ENCODE measurements at regions not wholly inside any gene's neighbourhood (a gene's known extent, or its start where the extent isn't known, plus 50 kb on each side); places are given as distances from the start of the nearest gene placed in this dataset.

DNA sequence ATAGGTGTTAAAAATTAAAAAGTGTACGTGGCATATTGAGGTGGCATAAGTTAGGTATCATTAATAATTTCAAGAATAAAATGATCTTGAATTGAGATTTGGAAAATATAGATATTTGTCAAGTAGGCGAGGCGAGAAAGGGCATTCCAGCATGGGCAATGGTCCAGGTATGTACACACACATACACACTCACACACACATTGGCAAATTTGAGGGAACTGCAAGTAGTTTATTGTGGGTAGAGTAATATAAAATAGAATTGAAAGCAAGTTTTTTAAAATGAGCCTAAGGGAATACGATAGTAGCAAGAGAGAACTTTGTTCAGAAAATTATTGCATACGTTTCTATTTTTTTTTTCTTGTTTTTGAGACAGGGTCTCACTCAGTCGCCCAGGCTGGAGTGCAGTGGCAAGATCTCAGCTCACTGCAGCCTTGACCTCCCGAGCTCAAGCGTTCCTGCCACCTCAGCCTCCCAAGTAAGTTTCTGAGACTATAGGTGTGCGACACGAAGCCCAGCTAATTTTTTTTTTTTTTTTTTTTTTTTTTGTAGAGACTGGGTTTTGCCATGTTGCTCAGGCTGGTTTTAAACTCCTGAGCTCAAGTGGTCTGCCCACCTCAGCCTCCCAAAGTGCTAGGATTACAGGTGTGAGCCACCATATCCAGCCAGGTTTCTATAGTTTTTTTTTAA lies 96.7 kb upstream of the SLC39A10 start:
- Histone ChIP-seq H2AFZ (ENCODE audit: low read depth, low read length) (no peak overlapping the region), H3K79me2 (ENCODE audit: control insufficient read depth, insufficient read depth, low read length) (no peaks in the 10 kb centered on the region), H4K20me1 (replicated peaks; ENCODE audit: control insufficient read depth, extremely low read depth, insufficient read depth, low read length) (no peaks in the 10 kb centered on the region), H3K27me3 (ENCODE audit: control insufficient read depth in 2 of 2, insufficient read depth in 2 of 2, low read length in 2 of 2) (no peaks in the 10 kb centered on the region), H3K4me1 (ENCODE audit: control insufficient read depth, extremely low read depth, insufficient read depth, low read length) (no peaks in the 10 kb centered on the region), H3K9me1 (replicated peaks; ENCODE audit: control insufficient read depth, extremely low read depth, insufficient read depth, low read length) (no peaks in the 10 kb centered on the region), H3K27ac (ENCODE audit: insufficient read depth, low read depth, low read length) (no peak overlapping the region), H3K4me2 (ENCODE audit: insufficient read depth, low read length) (no peak overlapping the region), H3K9ac (replicated peaks; ENCODE audit: extremely low read depth, insufficient read depth, low read length) (no peak overlapping the region), H3K9me3 (replicated peaks; ENCODE audit: control insufficient read depth, insufficient read depth, low read length) (no peaks in the 10 kb centered on the region), H3K36me3 (ENCODE audit: control insufficient read depth in 2 of 2, extremely low read depth in 1 of 2, insufficient read depth in 2 of 2, low read length in 2 of 2) (no peaks in the 10 kb centered on the region), H3K4me3 (replicated peaks in 1 of 3; ENCODE audit: insufficient read depth in 1 of 3, low read depth in 1 of 3, low read length in 3 of 3) (no peak overlapping the region)
- intact Hi-C loops (cut with micrococcal nuclease) (no loop called here), dilution Hi-C loops (cut with MboI; ENCODE audit: extremely low pct_ligation_motif_present, low sequenced_read_pairs) (no loop called here)
- BruUV-seq (replicated peaks), result no TSS peak
- CTCF ChIA-PET, result interaction anchor here (1.2 kb wide), 1 partner anchor 19 kb away, joined by 3 read pairs; no protein-coding TSS in a partner anchor
- no peak for FAIRE-seq
- DNase-seq (ENCODE audit: low read depth, low spot score), result no peak
- TF ChIP-seq, protein P1, sequence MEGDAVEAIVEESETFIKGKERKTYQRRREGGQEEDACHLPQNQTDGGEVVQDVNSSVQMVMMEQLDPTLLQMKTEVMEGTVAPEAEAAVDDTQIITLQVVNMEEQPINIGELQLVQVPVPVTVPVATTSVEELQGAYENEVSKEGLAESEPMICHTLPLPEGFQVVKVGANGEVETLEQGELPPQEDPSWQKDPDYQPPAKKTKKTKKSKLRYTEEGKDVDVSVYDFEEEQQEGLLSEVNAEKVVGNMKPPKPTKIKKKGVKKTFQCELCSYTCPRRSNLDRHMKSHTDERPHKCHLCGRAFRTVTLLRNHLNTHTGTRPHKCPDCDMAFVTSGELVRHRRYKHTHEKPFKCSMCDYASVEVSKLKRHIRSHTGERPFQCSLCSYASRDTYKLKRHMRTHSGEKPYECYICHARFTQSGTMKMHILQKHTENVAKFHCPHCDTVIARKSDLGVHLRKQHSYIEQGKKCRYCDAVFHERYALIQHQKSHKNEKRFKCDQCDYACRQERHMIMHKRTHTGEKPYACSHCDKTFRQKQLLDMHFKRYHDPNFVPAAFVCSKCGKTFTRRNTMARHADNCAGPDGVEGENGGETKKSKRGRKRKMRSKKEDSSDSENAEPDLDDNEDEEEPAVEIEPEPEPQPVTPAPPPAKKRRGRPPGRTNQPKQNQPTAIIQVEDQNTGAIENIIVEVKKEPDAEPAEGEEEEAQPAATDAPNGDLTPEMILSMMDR (IDR thresholded peaks at IDR 0.05; ENCODE audit: extremely low read depth in 1 of 2, insufficient read depth in 1 of 2, low read depth in 1 of 2, low read length in 2 of 2), result no peak
- POLR2A ChIA-PET, result no interaction called here

DNA sequence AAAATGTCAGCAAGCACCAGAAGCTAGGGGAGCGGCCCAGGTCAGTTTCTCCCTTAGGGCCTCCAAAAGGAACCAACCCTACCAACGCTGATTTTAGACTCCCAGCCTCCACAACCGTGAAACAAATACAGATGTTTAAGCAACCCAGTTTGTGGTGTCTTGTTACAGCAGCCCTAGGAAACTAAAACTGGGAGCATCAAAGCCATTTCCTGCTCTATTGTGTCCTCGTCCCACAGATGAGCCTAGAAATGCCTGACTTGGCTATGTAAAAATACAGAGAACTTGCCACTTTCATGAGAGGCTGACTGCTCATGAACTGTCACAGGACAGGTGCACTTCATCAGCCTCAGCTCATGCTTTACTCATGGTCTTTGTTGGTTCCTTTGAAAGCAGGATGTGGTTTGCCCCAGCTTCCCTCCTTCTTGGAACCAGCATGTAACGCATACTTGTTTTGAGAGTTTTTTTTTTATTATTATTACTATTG lies 97.6 kb upstream of the SLC39A10 start:
- H3K4me2 ChIP-seq (ENCODE audit: insufficient read depth, low read length), result no peak overlapping the region
- TF ChIP-seq POLR2AphosphoS5 (IDR thresholded peaks at IDR 0.05; ENCODE audit: insufficient read depth, low read depth, low read length) (no peak), FOS (IDR thresholded peaks at IDR 0.05; ENCODE audit: borderline replicate concordance, insufficient read depth, low read length) (peak; percentile 24)
- no peaks in the 10 kb centered on the region for H4K20me1 ChIP-seq (replicated peaks; ENCODE audit: control insufficient read depth, extremely low read depth, insufficient read depth, low read length)
- ChIA-PET CTCF (no interaction called here), POLR2A (no interaction called here)
- intact Hi-C loops (cut with micrococcal nuclease) (no loop called here), dilution Hi-C loops (cut with MboI; ENCODE audit: extremely low pct_ligation_motif_present, low sequenced_read_pairs) (no loop called here)
- no TSS peak for BruUV-seq (replicated peaks)
- H3K79me2 ChIP-seq (ENCODE audit: control insufficient read depth, insufficient read depth, low read length), result no peaks in the 10 kb centered on the region
- H3K27me3 ChIP-seq (ENCODE audit: control insufficient read depth in 2 of 2, insufficient read depth in 2 of 2, low read length in 2 of 2), result no peaks in the 10 kb centered on the region
- H3K9ac ChIP-seq (replicated peaks; ENCODE audit: extremely low read depth, insufficient read depth, low read length), result no peak overlapping the region
- H2AFZ ChIP-seq (ENCODE audit: low read depth, low read length), result no peak overlapping the region
- DNase-seq (ENCODE audit: low read depth, low spot score) (no peak), FAIRE-seq (no peak)
- no peaks in the 10 kb centered on the region for H3K9me3 ChIP-seq (replicated peaks; ENCODE audit: control insufficient read depth, insufficient read depth, low read length)
- no peak overlapping the region for H3K27ac ChIP-seq (ENCODE audit: insufficient read depth, low read depth, low read length)
- no peak overlapping the region for H3K4me3 ChIP-seq (replicated peaks in 1 of 3; ENCODE audit: insufficient read depth in 1 of 3, low read depth in 1 of 3, low read length in 3 of 3)
- H3K36me3 ChIP-seq (ENCODE audit: control insufficient read depth in 2 of 2, extremely low read depth in 1 of 2, insufficient read depth in 2 of 2, low read length in 2 of 2), result no peaks in the 10 kb centered on the region
- no peaks in the 10 kb centered on the region for H3K9me1 ChIP-seq (replicated peaks; ENCODE audit: control insufficient read depth, extremely low read depth, insufficient read depth, low read length)
- H3K4me1 ChIP-seq (ENCODE audit: control insufficient read depth, extremely low read depth, insufficient read depth, low read length), result no peaks in the 10 kb centered on the region

Data from endothelial cell of umbilical vein (primary cell).